SK-N-MC (cell line): ENCODE measurements at regions not wholly inside any gene's neighbourhood (a gene's known extent, or its start where the extent isn't known, plus 50 kb on each side); places are given as distances from the start of the nearest gene placed in this dataset.

ENCODE experiments used
- EZH2 ChIP-seq: fragments of 200-600 bp; sonication (generic); IDR thresholded peaks from one replicate; pipeline ENCODE4 v1.6.1; 2017; ENCODE audit warnings: antibody characterized with exemption
- POLR2AphosphoS5 ChIP-seq: IDR thresholded peaks from 2 replicates; pipeline ENCODE4 v1.6.1; 2012; ENCODE audit warnings: mild to moderate bottlenecking, low read depth, low read length, borderline replicate concordance

GRCh38 chr16:60295451-60295850, 1561.3 kb upstream of the GOT2 start:
- TF ChIP-seq POLR2AphosphoS5 (no peak), EZH2 (no peak)
